ENCODE measurements at regions not wholly inside any gene's neighbourhood (a gene's known extent, or its start where the extent isn't known, plus 50 kb on each side); places are given as distances from the start of the nearest gene placed in this dataset.

GRCh38 chr12:124493809-124494750, 73.3 kb downstream of the NCOR2 start (continued):
- TF ChIP-seq, protein P1, sequence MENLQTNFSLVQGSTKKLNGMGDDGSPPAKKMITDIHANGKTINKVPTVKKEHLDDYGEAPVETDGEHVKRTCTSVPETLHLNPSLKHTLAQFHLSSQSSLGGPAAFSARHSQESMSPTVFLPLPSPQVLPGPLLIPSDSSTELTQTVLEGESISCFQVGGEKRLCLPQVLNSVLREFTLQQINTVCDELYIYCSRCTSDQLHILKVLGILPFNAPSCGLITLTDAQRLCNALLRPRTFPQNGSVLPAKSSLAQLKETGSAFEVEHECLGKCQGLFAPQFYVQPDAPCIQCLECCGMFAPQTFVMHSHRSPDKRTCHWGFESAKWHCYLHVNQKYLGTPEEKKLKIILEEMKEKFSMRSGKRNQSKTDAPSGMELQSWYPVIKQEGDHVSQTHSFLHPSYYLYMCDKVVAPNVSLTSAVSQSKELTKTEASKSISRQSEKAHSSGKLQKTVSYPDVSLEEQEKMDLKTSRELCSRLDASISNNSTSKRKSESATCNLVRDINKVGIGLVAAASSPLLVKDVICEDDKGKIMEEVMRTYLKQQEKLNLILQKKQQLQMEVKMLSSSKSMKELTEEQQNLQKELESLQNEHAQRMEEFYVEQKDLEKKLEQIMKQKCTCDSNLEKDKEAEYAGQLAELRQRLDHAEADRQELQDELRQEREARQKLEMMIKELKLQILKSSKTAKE (IDR thresholded peaks at IDR 0.05; ENCODE audit: low read depth, poor library complexity, severe bottlenecking) = peak; percentile 72
- no peak for TF ChIP-seq SMAD5 (IDR thresholded peaks at IDR 0.05; ENCODE audit: low read depth)
- TF ChIP-seq BMI1 (IDR thresholded peaks at IDR 0.05; ENCODE audit: borderline replicate concordance) = peak; percentile 45; the same call in 1 of the 2 replicates
- peak; percentile 67; the same call in 1 of the 2 replicates for TF ChIP-seq IRF4 (IDR thresholded peaks at IDR 0.05; ENCODE audit: low read depth, low read length)
- no peak for TF ChIP-seq MXI1 (IDR thresholded peaks at IDR 0.05; ENCODE audit: low read depth, low read length)
- TF ChIP-seq RB1 (IDR thresholded peaks at IDR 0.05; ENCODE audit: borderline replicate concordance) = peak; percentile 65; the same call in 1 of the 2 replicates
- peak; percentile 64; the same call in 1 of the 2 replicates for TF ChIP-seq CREM (IDR thresholded peaks at IDR 0.05; ENCODE audit: low read depth)
- peak; percentile 75 for TF ChIP-seq MEF2B (IDR thresholded peaks at IDR 0.05; ENCODE audit: partially characterized antibody, poor library complexity, severe bottlenecking)
- TF ChIP-seq FOXM1 (IDR thresholded peaks at IDR 0.05; ENCODE audit: low read depth, low read length) = peak; percentile 66
- 0 out of 2 replicates have a peak, but pooled peaks have one; percentile 32 for TF ChIP-seq LARP7 (IDR thresholded peaks at IDR 0.05)
- TF ChIP-seq NR2F1 (conservative IDR thresholded peaks at IDR 0.05) = peak; percentile 92
- TF ChIP-seq ZNF592 (IDR thresholded peaks at IDR 0.05) = peak; percentile 70; the same call in 1 of the 2 replicates
- TF ChIP-seq SP1 (IDR thresholded peaks at IDR 0.05; ENCODE audit: low read depth, low read length) = peak; percentile 81
- TF ChIP-seq STAT1 (conservative IDR thresholded peaks at IDR 0.05) = no peak
- TF ChIP-seq, protein P2, sequence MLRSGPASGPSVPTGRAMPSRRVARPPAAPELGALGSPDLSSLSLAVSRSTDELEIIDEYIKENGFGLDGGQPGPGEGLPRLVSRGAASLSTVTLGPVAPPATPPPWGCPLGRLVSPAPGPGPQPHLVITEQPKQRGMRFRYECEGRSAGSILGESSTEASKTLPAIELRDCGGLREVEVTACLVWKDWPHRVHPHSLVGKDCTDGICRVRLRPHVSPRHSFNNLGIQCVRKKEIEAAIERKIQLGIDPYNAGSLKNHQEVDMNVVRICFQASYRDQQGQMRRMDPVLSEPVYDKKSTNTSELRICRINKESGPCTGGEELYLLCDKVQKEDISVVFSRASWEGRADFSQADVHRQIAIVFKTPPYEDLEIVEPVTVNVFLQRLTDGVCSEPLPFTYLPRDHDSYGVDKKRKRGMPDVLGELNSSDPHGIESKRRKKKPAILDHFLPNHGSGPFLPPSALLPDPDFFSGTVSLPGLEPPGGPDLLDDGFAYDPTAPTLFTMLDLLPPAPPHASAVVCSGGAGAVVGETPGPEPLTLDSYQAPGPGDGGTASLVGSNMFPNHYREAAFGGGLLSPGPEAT (IDR thresholded peaks at IDR 0.05; ENCODE audit: low read depth) = peak; percentile 69; the same call in 1 of the 2 replicates
- no peak for TF ChIP-seq STAT3 (IDR thresholded peaks at IDR 0.05; ENCODE audit: low read depth, low read length)
- TF ChIP-seq, protein P3, sequence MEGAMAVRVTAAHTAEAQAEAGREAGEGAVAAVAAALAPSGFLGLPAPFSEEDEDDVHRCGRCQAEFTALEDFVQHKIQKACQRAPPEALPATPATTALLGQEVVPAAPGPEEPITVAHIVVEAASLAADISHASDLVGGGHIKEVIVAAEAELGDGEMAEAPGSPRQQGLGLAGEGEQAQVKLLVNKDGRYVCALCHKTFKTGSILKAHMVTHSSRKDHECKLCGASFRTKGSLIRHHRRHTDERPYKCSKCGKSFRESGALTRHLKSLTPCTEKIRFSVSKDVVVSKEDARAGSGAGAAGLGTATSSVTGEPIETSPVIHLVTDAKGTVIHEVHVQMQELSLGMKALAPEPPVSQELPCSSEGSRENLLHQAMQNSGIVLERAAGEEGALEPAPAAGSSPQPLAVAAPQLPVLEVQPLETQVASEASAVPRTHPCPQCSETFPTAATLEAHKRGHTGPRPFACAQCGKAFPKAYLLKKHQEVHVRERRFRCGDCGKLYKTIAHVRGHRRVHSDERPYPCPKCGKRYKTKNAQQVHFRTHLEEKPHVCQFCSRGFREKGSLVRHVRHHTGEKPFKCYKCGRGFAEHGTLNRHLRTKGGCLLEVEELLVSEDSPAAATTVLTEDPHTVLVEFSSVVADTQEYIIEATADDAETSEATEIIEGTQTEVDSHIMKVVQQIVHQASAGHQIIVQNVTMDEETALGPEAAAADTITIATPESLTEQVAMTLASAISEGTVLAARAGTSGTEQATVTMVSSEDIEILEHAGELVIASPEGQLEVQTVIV (IDR thresholded peaks at IDR 0.05; ENCODE audit: borderline replicate concordance, partially characterized antibody) = no peak
- TF ChIP-seq EED (IDR thresholded peaks at IDR 0.05; ENCODE audit: low read depth) = peak; percentile 44
- peak in 1 of 2 experiments; percentile 84; a peak in 2 of 3 replicates for TF ChIP-seq EGR1 (IDR thresholded peaks at IDR 0.05; ENCODE audit: borderline replicate concordance in 1 of 2, low read depth in 2 of 2, low read length in 2 of 2)

Data from GM12878 (cell line).